Left cardiac atrium (tissue), 4 donors: ENCODE measurements at regions not wholly inside any gene's neighbourhood (a gene's known extent, or its start where the extent isn't known, plus 50 kb on each side); places are given as distances from the start of the nearest gene placed in this dataset.
"Not testable (repeated sequence)": the region's sequence is repeated elsewhere in the genome, so short reads cannot be mapped to it uniquely, and the experiment has no call there.

Experiments used
- ATAC-seq, 2 donors: fragments of 200-7000 bp; cut with Tn5 transposase; one replicate each; pipeline ENCODE4 v1.9.1; 2020; ENCODE audit warnings: mild to moderate bottlenecking in 2 of 2, moderate library complexity in 2 of 2
- DNase-seq: peaks from one replicate; pipeline ENCODE4 v3.0.0-alpha.2; 2020
- intact Hi-C, 2 donors: fragments of 100-400 bp; cut with DNase I; formaldehyde crosslinking; loops; one replicate each; pipeline versions ENCODE4 v1.14.1 to v1.15.1; 2022 to 2023
- donor health status: DM: no; HTN: yes; CAD: no.
- donor health status: DM: no; HTN: yes; CAD: no; lungs with severe emphysema.
- donor health status: DM: yes; HTN: yes; CAD: no.
- donor health status: Dilated cardiomyopathy.

GRCh38 chr1:206351276-206352052 is 118.8 kb upstream of the IKBKE start:
- peak; percentile 25 to 50 for ATAC-seq
- intact Hi-C loops, DNase-seq: not testable (repeated sequence)

- ATAC-seq, result peak in 1 of 2 donors; percentile 84
- intact Hi-C loops, DNase-seq: not testable (repeated sequence)
Observed at GRCh38 chr1:206356310-206356709, 114.0 kb upstream of the IKBKE start.

GRCh38 chr1:206357962-206358361 is 112.3 kb upstream of the IKBKE start:
- ATAC-seq, DNase-seq, intact Hi-C loops: not testable (repeated sequence)

- DNase-seq, ATAC-seq, intact Hi-C loops: not testable (repeated sequence)
Observed at GRCh38 chr1:206358771-206359170, 111.5 kb upstream of the IKBKE start.

- ATAC-seq, intact Hi-C loops, DNase-seq: not testable (repeated sequence)
Observed at GRCh38 chr1:206359377-206359776, 110.9 kb upstream of the IKBKE start.

- intact Hi-C loops, DNase-seq: not testable (repeated sequence)
- ATAC-seq, result peak in 1 of 2 donors; percentile 78
Observed at GRCh38 chr1:206361978-206362543, 108.2 kb upstream of the IKBKE start.

- ATAC-seq, intact Hi-C loops, DNase-seq: not testable (repeated sequence)
Observed at GRCh38 chr1:206362994-206363393, 107.3 kb upstream of the IKBKE start.

GRCh38 chr1:206365271-206365670 is 105.0 kb upstream of the IKBKE start:
- intact Hi-C loops, DNase-seq: not testable (repeated sequence)
- ATAC-seq, result peak; percentile 81 to 88

GRCh38 chr1:206366131-206366530 is 104.1 kb upstream of the IKBKE start:
- DNase-seq, intact Hi-C loops: not testable (repeated sequence)
- ATAC-seq, result peak; percentile 8 to 54

GRCh38 chr1:206366772-206367171 is 103.5 kb upstream of the IKBKE start:
- intact Hi-C loops, DNase-seq: not testable (repeated sequence)
- peak; percentile 17 to 49 for ATAC-seq

- intact Hi-C loops, DNase-seq, ATAC-seq: not testable (repeated sequence)
Observed at GRCh38 chr1:206367955-206368622, 102.2 kb upstream of the IKBKE start.

GRCh38 chr1:206374725-206375124 is 95.6 kb upstream of the IKBKE start:
- DNase-seq, intact Hi-C loops: not testable (repeated sequence)
- peak; percentile 76 to 83 for ATAC-seq

- DNase-seq, intact Hi-C loops: not testable (repeated sequence)
- peak; percentile 8 to 46 for ATAC-seq
Observed at GRCh38 chr1:206375552-206375951, 94.7 kb upstream of the IKBKE start.

- DNase-seq, intact Hi-C loops, ATAC-seq: not testable (repeated sequence)
Observed at GRCh38 chr1:206378506-206378905, 91.8 kb upstream of the IKBKE start.

GRCh38 chr1:206379245-206379644 is 91.0 kb upstream of the IKBKE start:
- intact Hi-C loops, ATAC-seq, DNase-seq: not testable (repeated sequence)

- ATAC-seq, result peak; percentile 59 to 64
- intact Hi-C loops, DNase-seq: not testable (repeated sequence)
Observed at GRCh38 chr1:206380163-206380790, 90.0 kb upstream of the IKBKE start.

GRCh38 chr1:206380791-206381610 is 89.3 kb upstream of the IKBKE start:
- intact Hi-C loops, result not testable (repeated sequence)
- DNase-seq (peak; percentile 19), ATAC-seq (peak; percentile 77 to 87)

- peak in 1 of 2 donors; percentile 41 for ATAC-seq
- intact Hi-C loops, result not testable (repeated sequence)
- DNase-seq, result peak; percentile 12
Observed at GRCh38 chr1:206384029-206384807, 86.1 kb upstream of the IKBKE start.
